ENCODE measurements at regions not wholly inside any gene's neighbourhood (a gene's known extent, or its start where the extent isn't known, plus 50 kb on each side); places are given as distances from the start of the nearest gene placed in this dataset.
"Not testable (repeated sequence)": the region's sequence is repeated elsewhere in the genome, so short reads cannot be mapped to it uniquely, and the experiment has no call there.

DNA sequence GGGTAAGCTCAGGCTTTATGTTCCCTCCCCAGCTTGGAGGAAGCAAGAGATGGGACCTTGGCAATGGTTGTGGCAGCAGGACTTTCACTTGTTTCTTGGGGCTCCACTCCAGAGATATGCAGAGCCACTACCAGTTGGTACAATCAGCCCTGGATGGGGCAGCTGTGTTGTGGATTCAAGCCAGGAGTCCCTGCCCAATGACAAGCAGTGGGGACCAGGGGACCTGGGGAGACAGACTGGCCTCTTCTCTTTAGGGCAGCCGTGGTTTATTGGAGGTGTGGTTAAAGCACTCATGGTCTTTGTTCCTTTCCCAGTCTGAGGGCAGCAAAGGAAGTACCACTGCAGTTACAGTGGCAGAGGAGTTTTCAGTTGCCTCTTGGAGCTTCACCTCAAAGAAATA, 856.1 kb downstream of the TTLL7 start:
- H3K27me3 ChIP-seq; H3K4me1 ChIP-seq; H3K36me3 ChIP-seq; ATAC-seq; H3K27ac ChIP-seq; intact Hi-C loops (cut with DNase I); H3K4me3 ChIP-seq; H3K9me3 ChIP-seq; DNase-seq: not testable (repeated sequence)
- whole genome bisulfite sequencing, 2 donors: 84% methylated on average over 1 of the region's 1 CpG

DNA sequence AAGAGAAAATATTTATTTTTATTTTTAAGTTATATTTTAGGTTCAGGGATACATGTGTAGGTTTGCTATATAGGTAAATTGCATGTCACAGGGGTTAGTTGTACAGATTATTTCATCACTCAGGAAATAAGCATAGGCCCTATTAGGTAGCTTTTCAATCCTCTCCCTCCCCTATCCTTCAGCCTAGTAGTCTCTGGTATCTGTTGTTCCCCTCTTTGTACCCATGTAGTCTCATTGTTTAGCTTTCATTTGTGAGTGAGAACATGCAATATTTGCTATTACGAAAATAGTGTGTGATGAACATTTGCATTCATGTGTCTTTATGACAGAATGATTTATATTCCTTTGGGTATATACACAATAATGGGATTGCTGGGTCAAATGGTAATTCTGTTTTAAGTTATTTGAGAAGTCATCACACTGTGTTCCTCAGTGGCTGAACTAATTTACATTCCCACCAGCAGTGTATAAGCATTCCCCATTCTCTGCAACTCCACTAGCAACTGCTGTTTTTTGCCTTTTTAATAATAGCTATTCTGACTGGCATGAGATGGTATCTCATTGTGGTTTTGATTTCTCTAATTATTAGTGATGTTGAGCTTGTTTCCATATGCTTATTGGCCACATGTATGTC, 863.3 kb downstream of the TTLL7 start:
- H3K27me3 ChIP-seq; DNase-seq; H3K9me3 ChIP-seq; ATAC-seq; H3K36me3 ChIP-seq; H3K4me1 ChIP-seq; H3K27ac ChIP-seq; intact Hi-C loops (cut with DNase I); H3K4me3 ChIP-seq: not testable (repeated sequence)
- WGBS, 2 donors: 96 to 98% methylated on average over 1 of the region's 1 CpG

DNA sequence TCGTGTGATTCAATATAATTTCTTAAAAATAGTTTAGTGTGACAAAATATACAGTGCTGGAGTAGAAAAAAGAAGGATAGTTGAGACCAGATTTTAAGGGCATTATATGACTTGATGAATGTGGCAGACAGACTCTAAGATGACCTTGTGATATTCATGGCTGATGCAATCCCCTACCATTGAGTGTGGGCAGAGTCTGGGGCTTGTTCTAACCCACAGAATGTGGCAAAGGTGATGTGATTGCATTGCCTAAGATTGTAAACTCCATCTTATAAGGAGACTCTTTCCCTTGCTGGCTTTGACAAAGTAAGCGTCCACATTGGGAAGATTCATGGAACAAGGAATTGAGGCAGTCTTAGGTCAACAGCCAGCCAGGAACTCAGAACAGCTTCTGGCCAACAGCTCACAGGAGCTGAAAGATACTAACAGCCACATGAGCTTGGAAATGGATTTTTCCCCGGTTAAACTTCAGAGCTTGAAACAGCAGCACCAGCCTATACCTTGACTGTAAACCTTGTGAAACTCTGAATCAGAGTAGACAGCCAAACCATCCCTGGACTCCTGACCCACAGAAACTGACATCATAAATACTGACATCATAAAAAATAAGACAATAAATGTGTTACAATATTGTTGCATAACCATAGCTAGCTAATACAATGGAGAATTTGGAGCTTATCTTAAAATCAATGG, 864.5 kb downstream of the TTLL7 start:
- H3K27me3 ChIP-seq; H3K36me3 ChIP-seq; intact Hi-C loops (cut with DNase I); DNase-seq; H3K27ac ChIP-seq; H3K4me1 ChIP-seq; H3K4me3 ChIP-seq; H3K9me3 ChIP-seq; ATAC-seq: not testable (repeated sequence)
- 93 to 100% methylated on average over 1 of the region's 3 CpGs for WGBS, 2 donors

DNA sequence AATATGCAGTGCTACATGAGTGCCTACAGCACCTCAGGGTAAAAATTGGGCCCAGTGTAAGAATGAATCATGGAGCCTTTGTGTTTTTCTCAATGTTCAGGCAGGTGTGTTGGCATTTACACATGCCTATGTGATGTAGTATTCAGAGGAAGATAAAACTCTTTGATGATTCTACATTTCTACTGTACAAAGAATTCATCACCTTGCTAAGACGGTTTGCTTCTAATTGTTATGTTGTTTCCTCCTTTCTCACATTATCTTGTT, 867.3 kb downstream of the TTLL7 start:
- intact Hi-C loops (cut with DNase I): no loop called here
- 84 to 90% methylated on average over 1 of the region's 1 CpG for WGBS, 2 donors
- Histone ChIP-seq H3K27me3 (no peaks in the 10 kb centered on the region), H3K4me3 (no peak overlapping the region), H3K4me1 (no peaks in the 10 kb centered on the region), H3K27ac (no peak overlapping the region), H3K36me3 (no peaks in the 10 kb centered on the region), H3K9me3 (peaks cover 0 to 2% (median 0%) of the 10 kb centered on the region in 11 donors)
- no peak for DNase-seq
- no peak for ATAC-seq
- TF ChIP-seq, protein P1, sequence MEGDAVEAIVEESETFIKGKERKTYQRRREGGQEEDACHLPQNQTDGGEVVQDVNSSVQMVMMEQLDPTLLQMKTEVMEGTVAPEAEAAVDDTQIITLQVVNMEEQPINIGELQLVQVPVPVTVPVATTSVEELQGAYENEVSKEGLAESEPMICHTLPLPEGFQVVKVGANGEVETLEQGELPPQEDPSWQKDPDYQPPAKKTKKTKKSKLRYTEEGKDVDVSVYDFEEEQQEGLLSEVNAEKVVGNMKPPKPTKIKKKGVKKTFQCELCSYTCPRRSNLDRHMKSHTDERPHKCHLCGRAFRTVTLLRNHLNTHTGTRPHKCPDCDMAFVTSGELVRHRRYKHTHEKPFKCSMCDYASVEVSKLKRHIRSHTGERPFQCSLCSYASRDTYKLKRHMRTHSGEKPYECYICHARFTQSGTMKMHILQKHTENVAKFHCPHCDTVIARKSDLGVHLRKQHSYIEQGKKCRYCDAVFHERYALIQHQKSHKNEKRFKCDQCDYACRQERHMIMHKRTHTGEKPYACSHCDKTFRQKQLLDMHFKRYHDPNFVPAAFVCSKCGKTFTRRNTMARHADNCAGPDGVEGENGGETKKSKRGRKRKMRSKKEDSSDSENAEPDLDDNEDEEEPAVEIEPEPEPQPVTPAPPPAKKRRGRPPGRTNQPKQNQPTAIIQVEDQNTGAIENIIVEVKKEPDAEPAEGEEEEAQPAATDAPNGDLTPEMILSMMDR (IDR thresholded peaks at IDR 0.05): no peak

DNA sequence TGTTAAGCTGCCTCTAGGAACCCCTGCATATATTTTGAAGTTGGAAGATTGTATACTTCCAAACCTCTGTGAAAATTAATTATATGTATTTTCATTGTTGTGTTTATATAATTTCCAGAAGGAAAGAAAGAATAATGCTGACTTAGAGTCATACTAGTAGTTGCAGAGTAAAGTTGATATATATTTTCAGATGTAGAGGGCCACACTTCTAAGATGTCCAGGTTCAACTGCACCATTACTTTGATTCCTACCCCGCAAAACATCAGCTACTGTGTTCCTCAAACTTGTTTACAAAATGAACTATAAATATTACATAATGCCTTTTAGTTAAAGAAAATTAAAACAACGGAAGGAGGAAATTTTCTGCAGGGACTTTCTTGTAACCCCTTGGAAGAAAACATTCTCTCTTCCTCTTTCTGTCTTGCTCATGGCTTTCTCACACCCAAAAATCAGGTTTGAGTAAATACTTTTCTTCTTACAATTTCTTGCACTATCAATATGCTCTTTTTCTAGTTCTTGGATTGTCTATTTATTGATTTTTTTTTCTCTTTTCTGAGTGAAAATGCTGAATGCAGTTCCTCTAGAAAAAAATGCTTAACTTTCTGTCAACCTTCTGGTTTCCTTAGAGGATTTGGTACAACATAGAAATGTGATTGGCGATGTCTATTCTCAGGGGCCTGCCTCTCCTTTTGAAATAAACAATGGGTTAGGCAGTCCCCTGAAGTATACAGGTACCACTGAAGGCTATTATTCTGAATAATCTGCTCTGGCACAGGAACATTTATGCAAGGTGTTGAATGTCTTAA, 867.8 kb downstream of the TTLL7 start:
- WGBS, 2 donors: 90 to 92% methylated on average over 3 of the region's 3 CpGs
- no peaks in the 10 kb centered on the region for H3K27me3 ChIP-seq
- intact Hi-C loops (cut with DNase I): no loop called here
- no peak overlapping the region for H3K4me3 ChIP-seq
- DNase-seq (no peak), ATAC-seq (no peak)
- no peaks in the 10 kb centered on the region for H3K4me1 ChIP-seq
- H3K9me3 ChIP-seq: no peaks in the 10 kb centered on the region
- TF ChIP-seq, protein P1 (IDR thresholded peaks at IDR 0.05): no peak
- H3K27ac ChIP-seq: no peak overlapping the region
- H3K36me3 ChIP-seq: no peaks in the 10 kb centered on the region

DNA sequence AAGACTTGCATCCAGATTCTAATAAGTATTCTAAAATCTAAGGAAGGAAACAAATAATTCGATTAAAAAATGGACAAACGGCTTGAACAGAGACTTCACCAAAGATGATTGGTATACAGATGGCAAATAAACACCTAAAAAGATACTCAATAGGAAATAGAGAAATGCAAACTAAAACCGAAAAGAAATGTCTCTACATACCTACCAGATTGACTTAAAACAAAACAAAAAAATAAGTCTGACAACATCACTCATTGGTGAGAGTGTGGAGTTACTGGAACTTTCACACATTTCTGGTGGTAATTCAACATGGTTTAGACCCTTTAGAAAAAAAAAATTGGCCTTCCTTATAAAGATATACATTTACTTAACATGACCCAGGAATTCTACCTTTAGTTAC, 869.8 kb downstream of the TTLL7 start:
- DNase-seq (no peak), ATAC-seq (no peak)
- intact Hi-C loops (cut with DNase I): no loop called here
- TF ChIP-seq, protein P1 (IDR thresholded peaks at IDR 0.05): no peak
- Histone ChIP-seq H3K4me1 (no peaks in the 10 kb centered on the region), H3K4me3 (no peak overlapping the region), H3K9me3 (no peaks in the 10 kb centered on the region), H3K27me3 (no peaks in the 10 kb centered on the region), H3K36me3 (no peaks in the 10 kb centered on the region), H3K27ac (no peak overlapping the region)
- WGBS, 2 donors: 93 to 95% methylated on average over 3 of the region's 3 CpGs
